ENCODE measurements at regions not wholly inside any gene's neighbourhood (a gene's known extent, or its start where the extent isn't known, plus 50 kb on each side); places are given as distances from the start of the nearest gene placed in this dataset.

DNA sequence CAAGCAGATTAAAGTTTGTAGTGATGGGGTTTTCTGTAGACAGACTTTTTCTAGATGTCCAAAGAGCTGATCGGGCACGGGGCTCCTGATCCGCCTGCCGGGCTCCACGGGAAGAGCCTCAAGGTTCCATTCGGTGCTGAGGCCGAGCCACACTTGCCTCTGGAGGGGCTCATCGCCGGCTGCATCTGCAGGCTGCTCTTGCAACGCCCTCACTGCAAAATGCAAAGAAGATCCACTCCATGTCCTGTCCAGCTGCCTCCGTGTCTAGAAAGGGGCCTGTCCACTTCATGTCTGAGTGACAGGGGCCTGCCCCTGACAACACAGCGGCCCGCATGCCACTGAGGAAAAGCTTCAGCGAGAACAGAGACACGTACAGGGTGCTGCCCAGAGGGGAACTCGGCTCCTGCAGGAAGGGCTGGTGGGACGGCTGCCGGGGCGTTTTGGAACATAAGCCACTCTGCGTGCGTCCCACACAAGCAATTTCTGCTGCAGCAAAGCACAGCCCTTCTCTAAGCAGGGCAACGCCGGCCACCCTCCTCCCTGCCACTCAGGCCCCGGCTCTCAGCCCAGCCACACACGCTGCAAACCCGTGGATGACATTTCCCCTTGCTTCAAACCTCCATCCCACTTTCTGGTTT lies 53.6 kb upstream of the CTDP1 start:
- H3K4me3 ChIP-seq (ENCODE audit: low read depth, low read length): no peak overlapping the region

DNA sequence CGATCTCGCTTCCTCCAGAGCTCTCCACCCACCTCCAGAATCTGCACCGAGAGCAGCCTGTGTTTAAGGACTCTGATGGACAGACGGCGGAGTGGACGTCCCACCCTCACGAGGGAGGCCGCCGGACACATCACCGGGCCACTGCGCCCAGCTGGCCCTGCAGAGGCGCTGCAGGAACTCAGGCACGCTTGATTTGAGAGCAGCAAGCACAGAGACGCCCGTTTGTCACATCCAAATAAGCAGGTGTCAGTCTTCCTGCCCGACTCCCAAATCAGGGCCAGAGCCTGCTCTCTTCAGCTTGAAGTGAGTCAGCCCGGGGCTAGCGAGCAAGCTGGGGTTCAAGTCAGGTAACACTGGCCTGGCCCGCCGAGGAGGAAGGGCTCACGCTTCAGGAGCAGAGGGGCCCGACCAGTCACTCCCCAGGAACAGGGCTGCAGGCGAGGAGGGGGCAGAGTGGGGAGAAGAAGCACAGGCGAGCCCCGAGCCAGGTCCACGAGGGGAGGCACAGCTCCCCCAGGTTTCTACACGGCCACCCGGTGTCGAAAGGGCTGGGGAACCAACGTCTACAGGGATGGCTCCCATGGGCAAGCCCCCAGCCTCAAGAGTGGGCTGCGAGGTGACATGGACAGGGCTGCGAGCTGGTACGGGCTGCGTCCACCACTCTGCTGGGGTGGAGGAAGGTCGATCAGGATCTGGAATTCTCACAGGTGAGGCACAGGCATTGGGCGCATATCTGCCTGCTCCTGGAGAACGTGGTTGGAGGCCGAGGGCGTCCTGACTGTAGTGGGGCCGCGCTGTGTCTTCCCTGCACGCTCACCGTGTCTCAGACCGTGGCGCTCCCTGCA lies 52.5 kb upstream of the CTDP1 start:
- H3K4me3 ChIP-seq (ENCODE audit: low read depth, low read length): no peak overlapping the region

DNA sequence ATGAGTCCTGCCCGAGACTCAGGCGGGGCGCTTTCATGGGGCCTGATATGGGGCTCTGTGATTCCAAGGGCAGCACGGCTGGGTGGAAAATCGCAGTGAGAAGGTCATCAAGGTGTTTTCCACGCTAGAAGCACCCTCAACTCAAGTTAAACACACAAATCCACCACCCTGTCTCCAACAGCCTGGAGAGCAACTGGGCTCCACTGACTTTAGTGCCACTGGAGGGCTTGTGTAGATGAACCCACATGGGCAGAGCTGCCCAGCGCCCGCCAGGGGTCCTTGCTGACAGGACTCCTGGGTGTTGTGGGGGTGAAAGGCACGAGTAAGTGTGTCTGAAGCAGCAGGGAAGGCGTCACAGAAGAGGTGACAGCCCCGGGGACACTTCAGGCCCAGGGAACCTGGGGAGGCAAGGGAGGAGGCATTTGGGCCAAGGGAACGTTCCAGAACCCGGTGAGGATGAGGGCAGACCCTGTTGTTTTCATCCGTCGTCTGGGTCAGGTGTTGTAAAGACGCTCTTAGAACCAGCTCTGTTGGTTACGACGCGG lies 51.8 kb upstream of the CTDP1 start:
- H3K4me3 ChIP-seq (ENCODE audit: low read depth, low read length): no peak overlapping the region

DNA sequence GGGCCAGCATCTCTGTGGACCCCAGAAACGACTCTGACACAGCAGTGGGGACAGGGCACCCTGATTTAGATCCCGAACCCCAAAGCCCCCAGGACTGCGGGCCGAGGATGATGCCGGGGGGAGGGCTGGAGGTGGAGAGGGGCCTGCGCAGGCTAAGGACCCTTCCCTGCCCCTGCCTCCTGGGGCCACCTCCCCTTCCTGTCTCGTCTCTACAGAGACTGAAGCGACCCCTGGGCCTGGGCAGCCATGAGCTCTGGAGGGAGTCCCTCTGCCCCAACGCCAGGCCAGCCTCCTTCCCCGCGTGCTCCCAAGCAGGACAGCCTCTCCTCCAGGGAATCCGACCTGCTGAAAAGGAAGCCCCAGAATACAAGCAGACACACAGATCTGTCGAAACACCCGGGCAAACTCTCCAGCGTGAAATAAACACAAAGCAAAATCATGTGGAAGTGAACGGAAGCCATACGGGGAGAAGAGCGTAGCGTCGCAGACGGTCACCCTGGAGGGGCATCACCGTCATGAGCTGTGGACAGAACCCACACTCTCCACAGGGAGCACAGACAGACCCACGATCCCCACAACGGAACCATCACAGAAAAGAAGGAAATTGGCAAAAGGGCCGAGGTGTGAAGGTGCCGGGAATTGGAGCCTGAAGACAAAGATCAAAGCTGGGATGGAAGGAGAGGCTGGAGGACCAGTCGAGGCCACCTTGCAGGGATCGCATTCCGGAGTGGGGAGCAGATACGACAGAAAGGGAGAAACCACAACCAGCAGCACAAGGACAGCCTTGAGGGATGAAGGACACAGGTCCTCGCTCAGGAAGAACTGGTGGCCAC lies 51.0 kb upstream of the CTDP1 start:
- no peak overlapping the region for H3K4me3 ChIP-seq (ENCODE audit: low read depth, low read length)

DNA sequence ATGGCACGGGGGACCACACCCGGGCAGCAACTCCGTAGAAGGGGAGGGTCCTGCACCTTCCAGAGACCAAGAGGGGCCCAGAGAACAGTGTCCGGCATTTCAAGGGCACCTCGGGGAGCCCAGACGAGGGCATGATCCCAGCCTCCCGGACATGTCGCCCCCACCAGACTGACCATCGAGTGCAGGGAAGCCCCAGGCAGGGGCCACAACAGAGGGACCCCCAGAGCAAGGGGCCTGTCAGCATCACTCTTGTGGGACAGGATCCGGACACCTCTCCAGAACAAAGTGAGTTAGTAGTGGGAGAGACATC lies 50.4 kb upstream of the CTDP1 start:
- no peak overlapping the region for H3K4me3 ChIP-seq (ENCODE audit: low read depth, low read length)

DNA sequence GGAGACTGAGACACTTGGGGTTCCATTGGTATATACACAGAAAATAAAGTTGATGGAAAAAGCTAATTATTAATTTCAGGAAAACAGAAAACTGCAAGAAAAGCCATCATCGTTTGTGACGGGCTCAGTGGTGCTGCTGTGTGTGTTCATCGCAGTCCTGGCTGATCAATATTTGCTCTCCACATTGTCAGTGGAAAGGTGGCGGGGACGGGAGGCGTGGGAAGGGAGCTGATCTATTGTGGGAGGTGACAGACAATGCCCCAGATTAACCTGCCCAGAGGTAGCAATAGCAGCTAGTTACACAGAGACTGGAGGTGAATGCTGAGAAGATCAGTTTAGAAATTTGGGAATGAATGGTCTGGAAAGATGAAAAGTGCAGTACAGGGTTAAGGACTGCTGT lies 50.0 kb upstream of the CTDP1 start:
- H3K4me3 ChIP-seq (ENCODE audit: low read depth, low read length): no peak overlapping the region
